Gastrocnemius medialis (tissue), 4 donors: ENCODE measurements at regions not wholly inside any gene's neighbourhood (a gene's known extent, or its start where the extent isn't known, plus 50 kb on each side); places are given as distances from the start of the nearest gene placed in this dataset.

ENCODE experiments used
- POLR2A ChIP-seq, 2 donors: fragments of 450-650 bp; IDR thresholded peaks; one replicate each; pipeline ENCODE4 v1.6.1; 2017; ENCODE audit warnings: antibody characterized with exemption in 2 of 2, mild to moderate bottlenecking in 2 of 2, moderate library complexity in 2 of 2
- TF ChIP-seq, protein P1 (sequence below), 5 experiments: fragments of 450-650 bp in 3 of 5; fragments of 200-600 bp in 2 of 5; sonication (generic) in 2 of 5; IDR thresholded peaks in 4 of 5; conservative IDR thresholded peaks in 1 of 5; 1 replicate in 4 of 5; 2 replicates in 1 of 5; pipeline ENCODE4 v1.5.1; 2016 to 2019; ENCODE audit warnings: antibody characterized with exemption in 5 of 5, mild to moderate bottlenecking in 3 of 5, moderate library complexity in 3 of 5

DNA sequence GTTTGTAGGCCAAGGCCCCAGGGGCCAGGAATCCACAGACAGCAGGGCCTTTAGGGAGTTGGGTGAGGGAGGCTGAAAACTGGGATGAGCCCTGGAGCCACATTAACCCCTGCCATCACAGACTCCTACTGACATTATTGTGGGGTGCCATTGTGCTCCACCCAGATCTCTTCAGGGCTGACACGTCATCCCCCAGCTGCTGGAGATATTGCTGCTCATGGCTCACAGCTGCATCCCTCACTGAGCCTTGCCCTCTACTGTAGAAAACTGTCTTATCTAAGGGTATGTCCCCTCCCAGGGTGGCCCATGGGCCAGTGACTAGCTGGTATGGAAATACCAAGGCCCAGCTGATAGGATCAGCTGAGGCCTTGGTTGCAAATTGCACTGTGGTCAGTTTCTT is 87.3 kb upstream of the PRR23C start:
- TF ChIP-seq, protein P1, sequence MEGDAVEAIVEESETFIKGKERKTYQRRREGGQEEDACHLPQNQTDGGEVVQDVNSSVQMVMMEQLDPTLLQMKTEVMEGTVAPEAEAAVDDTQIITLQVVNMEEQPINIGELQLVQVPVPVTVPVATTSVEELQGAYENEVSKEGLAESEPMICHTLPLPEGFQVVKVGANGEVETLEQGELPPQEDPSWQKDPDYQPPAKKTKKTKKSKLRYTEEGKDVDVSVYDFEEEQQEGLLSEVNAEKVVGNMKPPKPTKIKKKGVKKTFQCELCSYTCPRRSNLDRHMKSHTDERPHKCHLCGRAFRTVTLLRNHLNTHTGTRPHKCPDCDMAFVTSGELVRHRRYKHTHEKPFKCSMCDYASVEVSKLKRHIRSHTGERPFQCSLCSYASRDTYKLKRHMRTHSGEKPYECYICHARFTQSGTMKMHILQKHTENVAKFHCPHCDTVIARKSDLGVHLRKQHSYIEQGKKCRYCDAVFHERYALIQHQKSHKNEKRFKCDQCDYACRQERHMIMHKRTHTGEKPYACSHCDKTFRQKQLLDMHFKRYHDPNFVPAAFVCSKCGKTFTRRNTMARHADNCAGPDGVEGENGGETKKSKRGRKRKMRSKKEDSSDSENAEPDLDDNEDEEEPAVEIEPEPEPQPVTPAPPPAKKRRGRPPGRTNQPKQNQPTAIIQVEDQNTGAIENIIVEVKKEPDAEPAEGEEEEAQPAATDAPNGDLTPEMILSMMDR (IDR thresholded peaks at IDR 0.05 in 4 of 5, conservative IDR thresholded peaks at IDR 0.05 in 1 of 5): no peak
- TF ChIP-seq POLR2A (IDR thresholded peaks at IDR 0.05): no peak
